GM21717 (cell line): ENCODE measurements at regions not wholly inside any gene's neighbourhood (a gene's known extent, or its start where the extent isn't known, plus 50 kb on each side); places are given as distances from the start of the nearest gene placed in this dataset.
"Not testable (repeated sequence)": the region's sequence is repeated elsewhere in the genome, so short reads cannot be mapped to it uniquely, and the experiment has no call there.

Experiments
- ATAC-seq: cut with Tn5 transposase; IDR thresholded peaks from one replicate; pipeline ENCODE4 v1.9.1; 2021; ENCODE audit warnings: mild to moderate bottlenecking, moderate library complexity; ENCODE audit not compliant: unreplicated experiment

DNA sequence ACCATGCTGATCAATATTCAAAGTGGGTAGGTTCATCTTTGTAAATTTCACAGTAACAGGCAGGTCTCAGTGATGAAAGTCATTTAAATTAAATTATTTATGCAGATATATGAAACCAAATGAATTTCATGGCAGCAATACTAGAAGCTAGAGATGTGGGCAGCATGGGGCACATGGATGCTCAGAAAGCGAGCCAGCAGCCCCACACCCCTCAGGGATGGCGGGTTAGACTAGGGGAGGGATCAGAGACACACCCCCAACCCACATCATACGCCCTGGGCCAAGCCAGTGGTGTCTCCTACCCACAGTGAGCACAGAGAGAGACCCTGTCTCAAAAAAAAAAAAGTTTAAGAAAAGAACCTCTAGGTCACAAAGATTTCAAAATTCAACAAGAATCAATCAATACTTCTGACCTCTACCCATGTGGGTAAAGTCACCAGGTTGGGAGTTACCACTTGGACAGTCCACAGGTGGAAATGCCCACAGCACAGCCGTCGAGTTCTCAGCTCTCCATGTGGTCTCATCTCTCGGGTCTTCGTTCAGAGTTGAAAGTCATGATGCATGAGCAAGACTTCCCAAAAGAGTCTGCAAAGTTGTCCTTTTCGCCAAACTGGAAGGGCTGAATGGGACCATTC lies 79.3 kb upstream of the PPP2R2D start:
- no peak for ATAC-seq

GRCh38 chr10:131822013-131822691 lies 78.7 kb upstream of the PPP2R2D start:
- no peak for ATAC-seq

DNA sequence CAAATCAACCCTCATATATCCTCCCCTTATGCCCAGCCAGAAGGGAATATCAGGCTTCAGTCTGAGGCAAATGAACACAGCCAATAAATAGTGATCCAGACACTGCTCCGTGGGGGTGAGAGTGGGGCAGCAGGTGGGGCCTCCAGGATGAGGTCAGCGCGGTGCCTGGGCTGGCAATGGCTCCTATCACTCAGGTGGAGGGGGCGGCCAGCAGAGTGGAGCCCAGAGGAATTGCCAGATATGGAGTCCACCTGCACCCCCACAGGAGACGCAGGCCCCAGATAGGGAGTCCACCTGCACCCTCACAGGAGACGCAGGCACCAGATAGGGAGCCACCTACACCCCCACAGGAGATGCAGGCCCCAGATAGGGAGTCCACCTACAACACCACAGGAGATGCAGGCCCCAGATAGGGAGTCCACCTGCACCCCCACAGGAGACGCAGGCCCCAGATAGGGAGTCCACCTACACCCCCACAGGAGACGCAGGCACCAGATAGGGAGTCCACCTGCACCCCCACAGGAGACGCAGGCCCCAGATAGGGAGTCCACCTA lies 78.0 kb upstream of the PPP2R2D start:
- no peak for ATAC-seq

GRCh38 chr10:131823601-131824099 lies 77.2 kb upstream of the PPP2R2D start:
- ATAC-seq: not testable (repeated sequence)

DNA sequence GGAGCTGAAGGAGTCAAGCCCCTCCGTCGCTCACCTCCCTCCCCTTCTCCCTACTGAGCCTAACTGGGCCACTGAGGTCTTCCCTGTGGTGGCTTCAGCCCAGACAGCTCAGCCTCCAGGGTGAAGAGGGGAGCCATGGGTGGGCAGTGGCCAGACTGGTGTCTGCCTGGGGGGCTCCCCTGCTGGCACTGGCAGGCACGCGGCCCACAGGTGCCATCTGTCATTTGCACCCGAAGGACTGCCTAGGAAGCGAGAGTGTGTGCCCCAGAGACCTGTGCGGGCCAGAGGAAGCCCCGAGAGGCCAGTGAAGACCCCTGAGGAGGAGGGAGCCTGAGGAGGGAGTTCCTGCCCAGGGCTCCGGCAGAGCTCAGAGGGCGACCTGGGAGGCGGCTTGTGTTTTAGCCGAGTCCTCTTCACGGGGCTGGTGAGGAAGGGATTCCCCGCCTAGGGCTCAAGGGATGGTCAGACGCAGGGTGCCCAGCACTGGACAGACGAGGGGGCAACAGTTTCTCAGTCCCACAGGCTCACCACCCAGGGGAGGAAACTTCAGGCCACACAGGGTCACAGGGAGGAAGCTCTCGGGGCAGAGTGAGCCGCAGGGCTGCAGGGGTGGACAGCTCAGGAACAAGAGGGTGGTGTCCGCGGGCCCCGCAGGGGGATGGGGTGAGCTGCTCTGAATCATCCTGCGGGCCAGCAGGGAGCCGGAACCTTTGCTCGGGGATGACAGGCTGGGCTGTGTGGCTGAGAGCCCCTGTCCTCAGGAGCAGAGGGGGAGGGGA lies 76.2 kb upstream of the PPP2R2D start:
- no peak for ATAC-seq

DNA sequence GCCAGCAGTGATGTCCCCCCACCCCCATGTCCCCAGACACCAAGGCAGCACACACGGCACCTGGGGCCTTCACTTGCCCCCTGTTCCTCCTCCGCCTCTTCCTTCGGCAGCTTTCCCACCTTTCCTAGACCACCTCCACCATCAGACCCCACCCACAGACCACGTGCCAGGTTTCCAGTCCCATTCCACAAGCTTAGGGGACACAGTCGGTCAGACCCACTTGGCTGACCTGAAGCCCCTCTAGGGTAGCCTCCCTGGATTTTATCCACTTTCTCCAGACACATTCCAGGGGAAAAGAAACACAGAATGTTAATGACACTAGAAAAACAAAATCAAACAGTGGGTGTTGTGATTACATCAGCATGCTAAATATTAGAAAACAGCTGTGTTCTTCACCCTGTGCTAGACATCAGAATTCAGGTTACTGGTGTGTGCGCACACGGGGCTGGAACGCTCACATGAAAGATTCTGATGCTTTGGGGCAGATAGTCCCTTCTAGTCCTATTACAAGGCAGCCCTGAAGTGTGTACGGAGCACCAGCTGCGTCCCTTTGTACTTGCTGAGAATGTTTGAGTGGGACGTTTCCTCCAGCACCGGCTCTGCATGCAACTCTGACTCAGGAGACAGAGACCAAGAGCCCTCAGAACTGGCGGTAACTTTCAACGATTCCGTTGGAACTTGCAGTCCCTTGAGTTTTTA lies 75.5 kb upstream of the PPP2R2D start:
- no peak for ATAC-seq

DNA sequence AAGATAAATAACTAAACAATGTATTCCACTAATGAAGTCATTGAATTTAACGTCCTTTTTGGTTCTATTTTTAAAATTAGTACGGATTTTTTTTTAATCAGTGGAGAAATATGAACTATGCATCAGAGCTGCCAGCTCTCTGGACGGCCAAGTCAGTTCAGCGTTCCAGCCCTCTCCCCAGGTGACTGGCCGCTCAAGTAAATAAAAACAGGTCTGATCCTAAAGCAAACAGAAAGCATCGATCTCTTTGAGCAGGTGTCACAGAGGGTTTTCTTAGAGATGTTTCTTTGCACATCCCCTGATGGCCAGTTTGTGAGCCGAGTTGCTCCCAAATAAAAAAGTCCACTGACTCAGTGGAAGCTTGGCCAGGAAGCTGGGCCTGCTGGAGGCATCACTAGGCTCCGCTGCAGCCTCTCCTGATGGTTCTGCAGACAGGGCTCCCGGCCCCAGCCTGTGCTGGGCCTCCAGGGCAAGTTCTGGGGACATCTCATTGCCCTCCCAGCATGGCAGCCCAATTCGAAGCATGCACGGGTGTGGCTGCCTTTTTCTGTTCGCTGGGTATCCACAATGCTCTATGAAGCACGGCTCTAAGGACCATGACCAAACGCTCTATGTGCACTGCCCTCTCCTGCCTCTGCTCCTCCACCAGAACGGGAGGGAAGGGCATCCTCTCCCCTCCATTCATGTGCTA lies 74.7 kb upstream of the PPP2R2D start:
- ATAC-seq: no peak

- no peak for ATAC-seq
These were observed 71.5 kb upstream of the PPP2R2D start for GRCh38 chr10:131829156-131829930.

DNA sequence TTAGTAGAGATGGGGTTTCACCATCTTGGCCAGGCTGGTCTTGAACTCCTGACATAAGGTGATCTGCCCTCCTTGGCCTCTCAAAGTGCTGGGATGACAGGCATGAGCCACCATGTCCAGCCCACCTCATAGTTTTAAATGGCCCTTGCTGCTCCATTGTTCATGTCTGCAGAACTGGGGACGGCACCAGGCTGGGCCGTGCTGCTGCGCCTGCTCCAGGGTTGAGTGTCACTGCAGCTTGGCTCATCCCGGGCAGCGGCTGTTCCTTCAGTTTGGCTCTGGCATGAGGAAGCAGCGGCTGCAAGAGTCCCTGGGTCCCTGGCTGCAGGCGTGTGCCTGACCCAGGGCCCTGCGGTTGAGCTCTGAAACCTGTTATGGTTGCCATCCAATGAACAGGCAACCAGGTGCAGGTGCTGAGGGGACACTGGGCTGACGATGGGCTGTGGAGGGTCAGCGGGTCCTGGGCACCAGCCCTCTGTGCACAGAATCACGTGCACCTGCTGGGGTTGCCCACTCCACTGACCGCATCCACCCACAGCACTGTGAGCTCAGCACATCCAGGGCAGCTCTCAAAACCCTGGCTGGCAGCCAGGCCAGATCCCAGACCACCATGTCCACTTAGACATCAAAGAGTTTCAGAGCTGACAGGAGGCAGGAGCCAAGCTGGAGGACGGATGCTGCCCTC lies 70.2 kb upstream of the PPP2R2D start:
- ATAC-seq: no peak

GRCh38 chr10:131831561-131831960 lies 69.2 kb upstream of the PPP2R2D start:
- ATAC-seq: no peak

DNA sequence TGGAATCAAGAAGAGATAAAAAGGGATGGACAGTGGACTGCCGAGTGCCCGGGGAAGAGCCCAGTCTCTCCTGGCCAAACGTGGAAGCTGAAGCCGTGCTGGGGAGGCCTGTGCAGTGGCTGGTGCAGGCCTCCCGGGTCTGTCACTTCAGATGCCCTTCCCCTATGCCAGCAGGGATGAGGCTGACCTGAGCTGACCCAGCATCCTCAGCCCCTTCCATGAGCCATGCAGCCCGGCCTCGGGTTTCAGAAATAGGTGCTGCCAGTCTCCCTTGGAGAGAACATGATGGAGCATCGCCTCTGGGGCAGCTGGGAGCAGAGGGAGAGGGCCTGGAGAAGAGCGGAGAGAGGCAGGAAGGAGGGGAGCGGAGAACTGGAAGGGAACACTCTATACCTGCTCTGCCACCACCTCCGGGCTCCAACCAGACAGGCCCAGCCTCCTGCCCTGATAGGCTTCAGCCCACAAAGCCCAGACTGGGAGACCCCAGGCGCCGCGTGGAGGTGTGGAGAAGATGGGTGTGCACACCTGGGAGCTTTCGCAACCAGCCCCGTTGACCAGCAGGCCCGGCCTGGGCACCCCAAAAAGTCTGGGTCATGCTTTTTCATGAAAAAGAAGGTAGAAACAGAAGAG lies 68.6 kb upstream of the PPP2R2D start:
- no peak for ATAC-seq

DNA sequence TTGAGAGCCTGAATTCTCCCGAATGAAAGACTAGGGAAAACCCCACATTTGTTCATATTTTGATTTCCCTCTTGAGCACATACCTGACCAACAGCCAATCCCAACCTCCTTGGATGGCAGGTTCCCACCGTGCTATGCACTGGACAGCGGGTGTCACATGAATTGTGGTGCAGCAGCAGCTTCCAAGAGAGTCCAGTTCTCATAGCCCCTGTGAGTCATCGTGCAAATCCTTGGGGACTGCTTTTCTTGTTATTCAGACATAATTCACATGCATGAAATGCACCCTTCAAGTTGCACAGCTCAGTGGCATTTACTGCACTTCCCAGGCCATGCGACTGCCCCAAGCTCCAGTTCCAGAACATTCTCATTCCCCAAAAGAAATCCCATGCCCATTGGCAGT lies 67.8 kb upstream of the PPP2R2D start:
- ATAC-seq: no peak

- no peak for ATAC-seq
These were observed 67.2 kb upstream of the PPP2R2D start for GRCh38 chr10:131833446-131834080.

GRCh38 chr10:131834152-131834810 lies 66.5 kb upstream of the PPP2R2D start:
- no peak for ATAC-seq

GRCh38 chr10:131838966-131839742 lies 61.7 kb upstream of the PPP2R2D start:
- ATAC-seq: no peak

- ATAC-seq: not testable (repeated sequence)
These were observed 60.7 kb upstream of the PPP2R2D start for GRCh38 chr10:131839880-131840787.
